IPS-18a (cell line): ENCODE measurements at regions not wholly inside any gene's neighbourhood (a gene's known extent, or its start where the extent isn't known, plus 50 kb on each side); places are given as distances from the start of the nearest gene placed in this dataset.

Experiments used
- H3K27ac ChIP-seq: one replicate; pipeline ENCODE4 v1.5.1; 2013; ENCODE audit warnings: low read length
- H3K27me3 ChIP-seq: one replicate; pipeline ENCODE4 v1.6.1; 2013; ENCODE audit warnings: mild to moderate bottlenecking, low read length; ENCODE audit not compliant: control insufficient read depth, insufficient read depth
- H3K36me3 ChIP-seq: one replicate; pipeline ENCODE4 v1.6.1; 2013; ENCODE audit warnings: low read depth, low read length; ENCODE audit not compliant: control insufficient read depth
- H3K4me1 ChIP-seq: one replicate; pipeline ENCODE4 v1.6.1; 2013; ENCODE audit warnings: low read depth, low read length; ENCODE audit not compliant: control insufficient read depth
- H3K4me3 ChIP-seq: one replicate; pipeline ENCODE4 v1.5.1; 2013; ENCODE audit warnings: low read length
- H3K9ac ChIP-seq: one replicate; pipeline ENCODE4 v1.6.1; 2013; ENCODE audit warnings: mild to moderate bottlenecking, low read length, moderate library complexity
- H3K9me3 ChIP-seq: one replicate; pipeline ENCODE4 v1.6.1; 2013; ENCODE audit warnings: low read depth, low read length; ENCODE audit not compliant: control insufficient read depth

- Histone ChIP-seq H3K27ac (no peak overlapping the region), H3K36me3 (no peaks in the 10 kb centered on the region), H3K4me3 (no peak overlapping the region), H3K9me3 (no peaks in the 10 kb centered on the region), H3K9ac (no peak overlapping the region), H3K4me1 (no peaks in the 10 kb centered on the region), H3K27me3 (no peaks in the 10 kb centered on the region)
Measured at GRCh38 chr1:88150330-88150729, 533.7 kb upstream of the PKN2 start.

- no peak overlapping the region for H3K4me3 ChIP-seq
- no peaks in the 10 kb centered on the region for H3K9me3 ChIP-seq
- no peaks in the 10 kb centered on the region for H3K4me1 ChIP-seq
- no peak overlapping the region for H3K27ac ChIP-seq
- H3K27me3 ChIP-seq, result no peaks in the 10 kb centered on the region
- no peaks in the 10 kb centered on the region for H3K36me3 ChIP-seq
- no peak overlapping the region for H3K9ac ChIP-seq
Measured at GRCh38 chr1:88163187-88163586, 520.9 kb upstream of the PKN2 start.

DNA sequence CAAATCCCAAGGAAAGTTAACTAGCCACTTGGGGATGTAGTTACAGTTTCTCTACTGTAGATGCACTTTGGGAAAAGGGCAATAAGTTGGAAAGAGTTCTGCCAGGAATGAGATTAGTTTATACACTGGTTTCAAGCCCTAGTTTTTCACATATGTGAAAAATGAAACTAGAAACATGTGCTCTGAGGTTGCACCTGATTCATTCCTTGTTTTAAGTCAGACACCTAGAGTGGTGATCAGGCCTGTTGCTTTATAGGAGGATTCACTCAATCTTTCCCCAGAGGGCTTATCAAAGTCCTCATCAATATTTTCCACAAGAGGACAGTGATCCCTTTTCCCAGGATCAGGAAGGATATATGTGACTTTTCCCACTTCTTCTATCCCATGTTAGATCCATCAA, 515.9 kb upstream of the PKN2 start:
- H3K27ac ChIP-seq, result no peak overlapping the region
- H3K9ac ChIP-seq, result no peak overlapping the region
- H3K9me3 ChIP-seq, result no peaks in the 10 kb centered on the region
- H3K27me3 ChIP-seq, result no peaks in the 10 kb centered on the region
- no peak overlapping the region for H3K4me3 ChIP-seq
- H3K36me3 ChIP-seq, result no peaks in the 10 kb centered on the region
- H3K4me1 ChIP-seq, result no peaks in the 10 kb centered on the region

GRCh38 chr1:88169139-88169538, 514.9 kb upstream of the PKN2 start:
- Histone ChIP-seq H3K4me3 (no peak overlapping the region), H3K36me3 (no peaks in the 10 kb centered on the region), H3K9ac (no peak overlapping the region), H3K4me1 (no peaks in the 10 kb centered on the region), H3K9me3 (no peaks in the 10 kb centered on the region), H3K27ac (no peak overlapping the region), H3K27me3 (no peaks in the 10 kb centered on the region)

- Histone ChIP-seq H3K27me3 (no peaks in the 10 kb centered on the region), H3K27ac (no peak overlapping the region), H3K9ac (no peak overlapping the region)
Measured at GRCh38 chr1:88169939-88170338, 514.1 kb upstream of the PKN2 start.

GRCh38 chr1:88175120-88175630, 508.9 kb upstream of the PKN2 start:
- H3K27ac ChIP-seq, result no peak overlapping the region
- H3K9me3 ChIP-seq, result no peaks in the 10 kb centered on the region
- H3K9ac ChIP-seq, result no peak overlapping the region
- no peak overlapping the region for H3K4me3 ChIP-seq
- no peaks in the 10 kb centered on the region for H3K4me1 ChIP-seq
- H3K36me3 ChIP-seq, result no peaks in the 10 kb centered on the region
- no peaks in the 10 kb centered on the region for H3K27me3 ChIP-seq

More at GRCh38 chr1:88169939-88170338, 514.1 kb upstream of the PKN2 start:
- Histone ChIP-seq H3K9me3 (no peaks in the 10 kb centered on the region), H3K36me3 (no peaks in the 10 kb centered on the region), H3K4me1 (no peaks in the 10 kb centered on the region), H3K4me3 (no peak overlapping the region)

GRCh38 chr1:88175631-88176226, 508.3 kb upstream of the PKN2 start:
- Histone ChIP-seq H3K9ac (no peak overlapping the region), H3K27ac (no peak overlapping the region), H3K27me3 (no peaks in the 10 kb centered on the region), H3K4me1 (peaks cover 1% of the 10 kb centered on the region), H3K36me3 (no peaks in the 10 kb centered on the region), H3K4me3 (no peak overlapping the region), H3K9me3 (no peaks in the 10 kb centered on the region)

GRCh38 chr1:88179943-88180342, 504.1 kb upstream of the PKN2 start:
- Histone ChIP-seq H3K4me1 (peaks cover 5% of the 10 kb centered on the region), H3K27ac (no peak overlapping the region), H3K9ac (no peak overlapping the region), H3K27me3 (no peaks in the 10 kb centered on the region), H3K9me3 (no peaks in the 10 kb centered on the region), H3K4me3 (no peak overlapping the region), H3K36me3 (no peaks in the 10 kb centered on the region)

GRCh38 chr1:88180449-88181108, 503.5 kb upstream of the PKN2 start:
- H3K9ac ChIP-seq, result no peak overlapping the region
- no peaks in the 10 kb centered on the region for H3K9me3 ChIP-seq
- no peak overlapping the region for H3K27ac ChIP-seq
- no peak overlapping the region for H3K4me3 ChIP-seq
- H3K27me3 ChIP-seq, result no peaks in the 10 kb centered on the region
- H3K4me1 ChIP-seq, result peaks cover 5% of the 10 kb centered on the region
- H3K36me3 ChIP-seq, result no peaks in the 10 kb centered on the region

- Histone ChIP-seq H3K9ac (no peak overlapping the region), H3K36me3 (no peaks in the 10 kb centered on the region), H3K4me1 (no peaks in the 10 kb centered on the region), H3K27me3 (no peaks in the 10 kb centered on the region), H3K27ac (no peak overlapping the region), H3K9me3 (no peaks in the 10 kb centered on the region), H3K4me3 (no peak overlapping the region)
Measured at GRCh38 chr1:88186911-88187310, 497.2 kb upstream of the PKN2 start.

DNA sequence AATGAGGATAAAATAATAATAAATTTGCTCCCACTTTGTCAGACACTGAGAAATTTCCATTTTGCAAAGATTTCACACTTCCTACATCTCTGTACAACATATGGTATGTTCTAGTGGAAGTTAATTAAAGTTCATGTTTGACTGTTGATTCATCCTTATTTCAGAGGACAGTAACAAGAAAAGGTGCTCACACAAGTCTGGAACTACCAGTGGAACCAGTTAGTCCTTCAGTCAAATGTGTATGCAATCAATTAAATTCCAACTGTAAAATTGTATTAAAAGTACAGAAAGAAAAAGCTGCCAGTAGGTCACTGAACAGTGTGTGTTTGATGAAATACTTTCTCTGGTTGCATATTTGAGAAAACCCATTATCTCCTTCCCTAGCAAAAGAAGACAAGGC, 496.0 kb upstream of the PKN2 start:
- no peaks in the 10 kb centered on the region for H3K27me3 ChIP-seq
- H3K4me1 ChIP-seq, result no peaks in the 10 kb centered on the region
- H3K36me3 ChIP-seq, result no peaks in the 10 kb centered on the region
- H3K4me3 ChIP-seq, result no peak overlapping the region
- no peak overlapping the region for H3K9ac ChIP-seq
- no peaks in the 10 kb centered on the region for H3K9me3 ChIP-seq
- H3K27ac ChIP-seq, result no peak overlapping the region

DNA sequence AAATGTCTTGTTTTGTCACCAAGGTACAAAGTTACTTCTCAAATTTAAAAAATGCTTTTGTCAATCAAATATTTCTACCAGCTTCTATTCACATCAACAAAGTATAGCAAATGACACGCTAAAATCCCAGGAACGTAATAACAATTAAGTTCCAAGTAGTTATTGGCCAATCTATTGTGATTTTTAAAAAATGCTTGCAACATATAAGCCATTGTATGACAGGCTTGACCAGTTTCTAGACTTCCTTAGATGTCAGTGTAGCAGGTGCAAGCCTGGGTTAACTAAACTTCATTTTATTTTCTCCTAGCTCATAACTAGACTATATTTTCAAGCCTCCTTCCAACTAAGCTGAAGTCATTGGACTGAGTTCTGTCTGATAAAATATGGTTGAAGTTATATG, 494.5 kb upstream of the PKN2 start:
- no peak overlapping the region for H3K9ac ChIP-seq
- H3K4me3 ChIP-seq, result no peak overlapping the region

More for the DNA sequence above, 494.5 kb upstream of the PKN2 start:
- no peaks in the 10 kb centered on the region for H3K27me3 ChIP-seq
- no peaks in the 10 kb centered on the region for H3K36me3 ChIP-seq
- no peaks in the 10 kb centered on the region for H3K4me1 ChIP-seq
- no peaks in the 10 kb centered on the region for H3K9me3 ChIP-seq
- H3K27ac ChIP-seq, result no peak overlapping the region
